22Rv1 (cell line): ENCODE measurements at regions not wholly inside any gene's neighbourhood (a gene's known extent, or its start where the extent isn't known, plus 50 kb on each side); places are given as distances from the start of the nearest gene placed in this dataset.
"Not testable (repeated sequence)": the region's sequence is repeated elsewhere in the genome, so short reads cannot be mapped to it uniquely, and the experiment has no call there.

ENCODE experiments used
- H3K27ac ChIP-seq: fragments of 450-650 bp; 2 replicates; pipeline ENCODE4 v1.5.1; 2017
- ZFX ChIP-seq: fragments of 450-650 bp; IDR thresholded peaks from 2 replicates; pipeline ENCODE4 v1.6.1; 2017; ENCODE audit warnings: antibody characterized with exemption, borderline replicate concordance
- TF ChIP-seq, protein P1 (sequence below): fragments of 450-650 bp; IDR thresholded peaks from 2 replicates; pipeline ENCODE4 v1.5.1; 2017; ENCODE audit warnings: mild to moderate bottlenecking

DNA sequence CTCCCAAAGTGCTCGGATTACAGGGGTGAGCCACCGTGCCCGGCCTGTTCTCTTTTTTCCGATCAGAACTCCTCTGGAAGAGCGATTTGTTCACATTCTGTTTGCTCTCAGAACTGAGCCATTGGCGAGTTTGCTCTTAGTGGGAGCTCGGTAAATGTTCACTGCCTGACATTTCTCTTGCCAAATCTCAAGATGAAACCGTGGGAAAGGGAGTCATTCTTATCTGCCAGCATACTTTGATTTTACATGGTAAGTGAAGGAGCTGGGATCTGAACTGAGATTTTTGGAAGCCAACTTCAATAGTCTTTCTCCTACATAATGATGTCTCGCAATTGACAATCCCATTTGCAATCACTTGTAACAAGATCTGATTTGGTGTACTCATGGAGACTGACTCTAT is 445.8 kb upstream of the ISX start:
- no peak overlapping the region for H3K27ac ChIP-seq
- TF ChIP-seq, protein P1, sequence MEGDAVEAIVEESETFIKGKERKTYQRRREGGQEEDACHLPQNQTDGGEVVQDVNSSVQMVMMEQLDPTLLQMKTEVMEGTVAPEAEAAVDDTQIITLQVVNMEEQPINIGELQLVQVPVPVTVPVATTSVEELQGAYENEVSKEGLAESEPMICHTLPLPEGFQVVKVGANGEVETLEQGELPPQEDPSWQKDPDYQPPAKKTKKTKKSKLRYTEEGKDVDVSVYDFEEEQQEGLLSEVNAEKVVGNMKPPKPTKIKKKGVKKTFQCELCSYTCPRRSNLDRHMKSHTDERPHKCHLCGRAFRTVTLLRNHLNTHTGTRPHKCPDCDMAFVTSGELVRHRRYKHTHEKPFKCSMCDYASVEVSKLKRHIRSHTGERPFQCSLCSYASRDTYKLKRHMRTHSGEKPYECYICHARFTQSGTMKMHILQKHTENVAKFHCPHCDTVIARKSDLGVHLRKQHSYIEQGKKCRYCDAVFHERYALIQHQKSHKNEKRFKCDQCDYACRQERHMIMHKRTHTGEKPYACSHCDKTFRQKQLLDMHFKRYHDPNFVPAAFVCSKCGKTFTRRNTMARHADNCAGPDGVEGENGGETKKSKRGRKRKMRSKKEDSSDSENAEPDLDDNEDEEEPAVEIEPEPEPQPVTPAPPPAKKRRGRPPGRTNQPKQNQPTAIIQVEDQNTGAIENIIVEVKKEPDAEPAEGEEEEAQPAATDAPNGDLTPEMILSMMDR: no peak
- TF ChIP-seq ZFX: no peak

DNA sequence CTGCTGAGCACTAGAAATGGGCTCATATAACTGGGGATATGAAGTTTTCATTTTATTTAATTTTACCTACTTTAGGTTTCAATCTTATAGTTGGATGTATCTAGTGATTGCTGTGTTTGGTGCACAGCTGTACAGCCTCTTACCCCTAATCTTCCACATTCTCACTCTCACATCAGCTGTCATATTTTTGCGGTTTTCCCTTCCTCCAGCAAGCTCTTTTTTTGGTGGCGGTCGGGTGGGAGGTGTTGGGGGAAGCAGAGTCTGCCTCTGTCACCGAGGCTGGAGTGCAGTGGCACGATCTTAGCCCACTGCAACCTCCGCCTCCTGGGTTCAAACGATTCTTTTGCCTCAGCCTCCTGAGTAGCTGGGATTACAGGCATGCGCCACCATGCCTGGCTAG is 445.1 kb upstream of the ISX start:
- no peak overlapping the region for H3K27ac ChIP-seq
- no peak for TF ChIP-seq ZFX
- TF ChIP-seq, protein P1: no peak

DNA sequence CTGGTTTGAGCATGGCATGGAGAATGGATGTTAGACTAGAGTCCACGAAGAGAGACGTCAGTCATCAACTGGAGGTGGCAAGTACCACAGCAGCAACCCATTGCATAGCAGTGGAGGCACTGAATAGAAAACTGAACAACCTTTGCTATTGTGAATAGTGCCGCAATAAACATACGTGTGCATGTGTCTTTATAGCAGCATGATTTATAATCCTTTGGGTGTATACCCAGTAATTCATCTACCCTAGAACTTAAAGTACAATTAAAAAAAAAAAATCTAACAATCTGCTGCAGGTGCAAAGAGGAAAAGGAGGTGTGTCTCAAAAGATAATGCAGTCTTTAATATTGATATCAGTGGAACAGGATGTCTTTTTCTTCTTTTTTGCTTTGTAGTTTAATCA is 443.4 kb upstream of the ISX start:
- no peak overlapping the region for H3K27ac ChIP-seq
- TF ChIP-seq ZFX: no peak
- TF ChIP-seq, protein P1: no peak

DNA sequence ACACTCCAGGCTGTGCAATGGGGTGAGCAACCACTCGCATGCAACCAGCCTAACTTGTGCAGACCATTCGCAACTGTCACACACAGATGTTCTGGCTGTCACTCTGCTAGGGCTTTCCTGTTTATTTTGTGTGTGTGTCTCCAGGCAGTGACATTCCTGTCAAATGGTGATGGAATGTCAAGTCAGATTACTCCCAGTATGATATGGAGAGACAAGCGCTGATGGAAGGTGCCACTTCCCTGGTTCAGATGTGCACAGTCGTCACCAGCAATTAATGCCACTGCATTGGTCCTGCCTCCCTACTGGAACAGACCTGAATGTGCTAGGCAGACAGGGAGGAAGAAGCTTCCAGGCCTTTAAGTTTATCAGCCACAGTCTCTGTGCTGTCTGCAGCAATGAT is 442.4 kb upstream of the ISX start:
- TF ChIP-seq ZFX: no peak
- TF ChIP-seq, protein P1: no peak
- H3K27ac ChIP-seq: no peak overlapping the region

DNA sequence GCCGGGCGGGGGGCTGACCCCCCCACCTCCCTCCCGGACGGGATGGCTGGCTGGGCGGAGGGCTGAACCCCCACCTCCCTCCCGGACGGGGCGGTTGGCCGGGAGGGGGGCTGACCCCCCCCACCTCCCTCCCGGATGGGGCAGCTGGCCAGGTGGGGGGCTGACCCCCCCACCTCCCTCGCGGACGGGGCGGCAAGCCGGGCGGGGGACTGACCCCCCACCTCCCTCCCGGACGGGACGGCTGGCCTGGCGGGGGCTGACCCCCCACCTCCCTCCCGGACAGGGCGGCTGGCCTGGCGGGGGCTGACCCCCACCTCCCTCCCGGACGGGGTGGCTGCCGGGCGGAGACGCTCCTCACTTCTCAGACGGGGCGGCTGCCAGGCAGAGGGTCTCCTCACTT is 440.1 kb upstream of the ISX start:
- not testable (repeated sequence) for H3K27ac ChIP-seq

DNA sequence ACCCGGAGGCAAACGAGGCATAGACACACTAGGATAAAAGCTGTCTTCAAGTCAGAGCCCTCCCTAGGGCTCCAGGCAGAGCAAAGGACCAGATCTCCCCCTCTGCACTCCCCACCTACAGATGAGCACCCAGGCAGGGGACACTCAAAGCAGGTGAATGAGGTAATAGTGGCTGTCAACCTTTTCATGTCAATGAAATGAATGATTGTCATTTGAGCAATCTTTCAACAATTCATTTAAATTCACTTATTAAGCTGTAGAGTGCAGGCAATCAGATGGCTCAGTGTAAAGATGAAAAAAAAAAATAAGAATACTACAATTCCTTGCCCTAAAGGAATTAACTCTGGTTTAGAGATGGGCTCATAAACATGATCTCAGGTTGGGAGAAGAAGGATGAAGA is 427.8 kb upstream of the ISX start:
- no peak for TF ChIP-seq ZFX
- TF ChIP-seq, protein P1: no peak
- no peak overlapping the region for H3K27ac ChIP-seq

DNA sequence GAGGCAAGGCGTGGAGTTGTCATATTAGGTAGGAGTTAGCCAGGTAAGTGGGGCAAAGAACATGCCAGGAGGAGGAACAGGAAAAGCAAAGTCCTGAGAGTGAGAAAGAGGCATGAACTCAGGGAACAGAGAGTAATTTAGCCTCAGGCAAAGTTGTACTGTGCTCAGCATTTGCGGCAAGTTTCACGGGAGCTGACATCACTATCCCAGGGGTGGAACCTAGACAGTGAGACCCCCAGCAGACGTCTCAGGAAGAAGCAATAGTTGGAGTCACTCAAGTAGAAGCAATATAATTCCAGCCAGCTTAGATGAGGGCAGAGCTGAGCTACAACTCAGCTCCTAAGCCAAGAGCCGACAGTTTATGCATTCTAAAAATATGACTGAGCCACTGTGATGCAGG is 426.0 kb upstream of the ISX start:
- TF ChIP-seq, protein P1: no peak
- no peak for TF ChIP-seq ZFX
- H3K27ac ChIP-seq: no peak overlapping the region

DNA sequence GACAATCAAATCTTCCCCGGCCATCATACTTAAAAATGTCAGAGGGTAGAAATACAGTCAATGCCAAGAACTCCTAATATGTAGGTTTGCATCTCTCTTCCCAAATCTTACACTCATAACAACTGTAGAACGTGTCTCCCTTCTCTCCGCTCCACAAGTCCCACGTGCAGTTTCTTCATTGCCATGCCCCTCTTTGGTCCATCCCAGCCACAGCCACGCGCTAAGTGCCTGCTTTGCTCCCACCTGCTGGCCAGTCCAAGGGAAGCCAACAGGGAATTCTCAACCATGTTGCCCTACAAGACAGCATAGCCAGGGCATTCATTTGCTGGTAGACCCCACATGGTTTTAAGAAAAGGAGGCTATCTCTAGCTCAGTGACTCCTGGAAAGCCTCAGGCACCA is 420.6 kb upstream of the ISX start:
- no peak for TF ChIP-seq ZFX
- TF ChIP-seq, protein P1: no peak

More for the DNA sequence above, 420.6 kb upstream of the ISX start:
- H3K27ac ChIP-seq: no peak overlapping the region
